IMR-90 (cell line): ENCODE measurements at regions not wholly inside any gene's neighbourhood (a gene's known extent, or its start where the extent isn't known, plus 50 kb on each side); places are given as distances from the start of the nearest gene placed in this dataset.

Experiments
- ATAC-seq: fragments of 200-7000 bp; cut with Tn5 transposase; 2 replicates; pipeline ENCODE4 v1.9.1; 2020; ENCODE audit warnings: low read depth, mild to moderate bottlenecking, moderate library complexity
- BruUV-seq: library from RNA; stranded (reverse); fragments of 400-500 nt; replicated peaks from 2 replicates; lab custom pipeline; 2021; lab: Mats Ljungman, UMichigan
- CTCF ChIA-PET: fragments of 300-600 bp; formaldehyde crosslinking; extraction: SDS; loops from one replicate; lab custom pipeline; 2021; ENCODE audit warnings: antibody characterized with exemption; lab: Yijun Ruan, JAX
- POLR2A ChIA-PET: fragments of 300-600 bp; sonication (Branson Sonifier 250); formaldehyde crosslinking; loops from one replicate; lab custom pipeline; 2022; ENCODE audit warnings: antibody characterized with exemption; ENCODE audit not compliant: unreplicated experiment; lab: Charles Lee
- DNase-seq: peaks from one replicate; pipeline ENCODE4 v3.0.0; 2013
- H2AFZ ChIP-seq: replicated peaks from 2 replicates; pipeline ENCODE3; 2013; ENCODE audit warnings: low read length, mild to moderate bottlenecking; ENCODE audit not compliant: poor library complexity
- H2AK5ac ChIP-seq: 2 replicates; pipeline ENCODE4 v1.6.1; 2013; ENCODE audit warnings: low read depth, low read length, inconsistent platforms
- H2AK9ac ChIP-seq: replicated peaks from 2 replicates; pipeline ENCODE3; 2013; ENCODE audit warnings: mild to moderate bottlenecking, low read depth, low read length, moderate library complexity; ENCODE audit not compliant: poor library complexity
- H2BK120ac ChIP-seq: 2 replicates; pipeline ENCODE4 v1.6.1; 2013; ENCODE audit warnings: low read depth, low read length, inconsistent platforms
- H2BK15ac ChIP-seq: 3 replicates; pipeline ENCODE4 v1.6.1; 2013; ENCODE audit warnings: low read depth, low read length, inconsistent platforms
- H2BK20ac ChIP-seq: 2 replicates; pipeline ENCODE4 v1.6.1; 2013; ENCODE audit warnings: low read depth, mild to moderate bottlenecking, inconsistent platforms, low read length, moderate library complexity
- H2BK5ac ChIP-seq: 2 replicates; pipeline ENCODE4 v1.6.1; 2013; ENCODE audit warnings: mild to moderate bottlenecking, low read depth, low read length, inconsistent platforms; ENCODE audit not compliant: poor library complexity, severe bottlenecking
- H3K14ac ChIP-seq: replicated peaks from 2 replicates; pipeline ENCODE4 v1.6.1; 2013; ENCODE audit warnings: low read depth, low read length, inconsistent platforms
- H3K18ac ChIP-seq: 2 replicates; pipeline ENCODE4 v1.6.1; 2013; ENCODE audit warnings: low read depth, low read length, control low read depth
- H3K23ac ChIP-seq: 2 replicates; pipeline ENCODE4 v1.6.1; 2013; ENCODE audit warnings: low read depth, low read length, inconsistent platforms
- H3K27ac ChIP-seq: 2 replicates; pipeline ENCODE4 v1.5.1; 2013; ENCODE audit warnings: mild to moderate bottlenecking, control low read depth, low read length; ENCODE audit not compliant: insufficient read depth
- H3K27me3 ChIP-seq: 2 replicates; pipeline ENCODE4 v1.6.1; 2013; ENCODE audit warnings: low read length; ENCODE audit not compliant: control insufficient read depth, insufficient read depth
- H3K36me3 ChIP-seq: 2 replicates; pipeline ENCODE4 v1.6.1; 2013; ENCODE audit warnings: low read length, mixed read lengths; ENCODE audit not compliant: control insufficient read depth, insufficient read depth
- H3K4ac ChIP-seq: 2 replicates; pipeline ENCODE4 v1.6.1; 2013; ENCODE audit warnings: low read depth, low read length, inconsistent platforms
- H3K4me1 ChIP-seq: 2 replicates; pipeline ENCODE4 v1.6.1; 2013; ENCODE audit warnings: low read length, mixed read lengths; ENCODE audit not compliant: control insufficient read depth, insufficient read depth
- H3K4me2 ChIP-seq: 2 replicates; pipeline ENCODE4 v1.6.1; 2013; ENCODE audit warnings: low read depth, mild to moderate bottlenecking, control low read depth, low read length, moderate library complexity
- H3K4me3 ChIP-seq: 2 replicates; pipeline ENCODE4 v1.5.1; 2013; ENCODE audit warnings: low read depth, mild to moderate bottlenecking, control low read depth, low read length, moderate library complexity; ENCODE audit not compliant: insufficient read depth
- H3K56ac ChIP-seq: 2 replicates; pipeline ENCODE4 v1.6.1; 2013; ENCODE audit warnings: low read length, inconsistent platforms; ENCODE audit not compliant: insufficient read depth; ENCODE audit errors: extremely low read depth
- H3K79me1 ChIP-seq, 2 experiments: 2 replicates each; pipeline ENCODE4 v1.6.1; 2013; ENCODE audit warnings: low read length in 2 of 2, inconsistent platforms in 1 of 2, low read depth in 1 of 2
- H3K9ac ChIP-seq: 2 replicates; pipeline ENCODE4 v1.6.1; 2013; ENCODE audit warnings: low read depth, low read length, control low read depth
- H3K9me1 ChIP-seq: 2 replicates; pipeline ENCODE4 v1.6.1; 2013; ENCODE audit warnings: low read length, inconsistent platforms; ENCODE audit not compliant: insufficient read depth
- H3K9me3 ChIP-seq: 2 replicates; pipeline ENCODE4 v1.6.1; 2013; ENCODE audit warnings: low read length; ENCODE audit not compliant: control insufficient read depth, insufficient read depth
- H4K20me1 ChIP-seq: 2 replicates; pipeline ENCODE4 v1.6.1; 2013; ENCODE audit warnings: low read length, inconsistent platforms; ENCODE audit not compliant: insufficient read depth
- H4K5ac ChIP-seq: 2 replicates; pipeline ENCODE4 v1.6.1; 2013; ENCODE audit warnings: mild to moderate bottlenecking, low read depth, low read length, control low read depth
- H4K8ac ChIP-seq, 2 experiments: 2 replicates each; pipeline ENCODE4 v1.6.1; 2013; ENCODE audit warnings: low read depth in 2 of 2, low read length in 2 of 2, control low read depth in 1 of 2, inconsistent platforms in 1 of 2
- H4K91ac ChIP-seq: 2 replicates; pipeline ENCODE4 v1.6.1; 2013; ENCODE audit warnings: low read depth, low read length, inconsistent platforms; ENCODE audit not compliant: insufficient read depth
- CEBPB ChIP-seq: IDR thresholded peaks from 2 replicates; pipeline ENCODE4 v1.6.1; 2012; ENCODE audit warnings: low read depth, low read length, improper control_type of control experiment
- ELK1 ChIP-seq: fragments of 150-350 bp; IDR thresholded peaks from 2 replicates; pipeline ENCODE4 v1.6.1; 2016; ENCODE audit warnings: low read depth, mild to moderate bottlenecking, low read length, moderate library complexity, borderline replicate concordance
- FOS ChIP-seq: fragments of 150-350 bp; IDR thresholded peaks from 2 replicates; pipeline ENCODE4 v1.6.1; 2016; ENCODE audit warnings: low read depth, low read length
- NFE2L2 ChIP-seq: fragments of 150-350 bp; IDR thresholded peaks from 2 replicates; pipeline ENCODE4 v1.6.1; 2016; ENCODE audit warnings: low read depth, mild to moderate bottlenecking, low read length
- RCOR1 ChIP-seq: IDR thresholded peaks from 2 replicates; pipeline ENCODE4 v1.6.1; 2012; ENCODE audit warnings: mild to moderate bottlenecking, low read length, improper control_type of control experiment; ENCODE audit not compliant: insufficient replicate concordance
- RFX5 ChIP-seq: IDR thresholded peaks from 2 replicates; pipeline ENCODE4 v1.8.0; 2012; ENCODE audit warnings: low read depth, mild to moderate bottlenecking, low read length, moderate library complexity
- SMC3 ChIP-seq: fragments of 150-350 bp; IDR thresholded peaks from 2 replicates; pipeline ENCODE4 v1.6.1; 2016; ENCODE audit warnings: low read depth, mild to moderate bottlenecking, antibody characterized with exemption, low read length, moderate library complexity
- WGBS, 2 experiments: methylation state at CpG; one replicate each; pipeline versions ENCODE4 v1.1.5 to v1.1.7; 2013; ENCODE audit warnings: missing lambda C conversion rate in 2 of 2; ENCODE audit not compliant: insufficient read length in 1 of 2; ENCODE audit errors: extremely low coverage in 2 of 2; 5-methylcytosine and 5-hydroxymethylcytosine counted together
- dilution Hi-C: fragments of 300-500 bp; cut with HindIII; formaldehyde crosslinking; loops from one replicate; pipeline ENCODE4 v1.14.3; 2018; ENCODE audit warnings: low sequenced_read_pairs; ENCODE audit not compliant: unreplicated experiment
- in situ Hi-C: fragments of 300-500 bp; cut with MboI; formaldehyde crosslinking; loops from 3 replicates; pipeline ENCODE4 v1.14.3; 2019; ENCODE audit warnings: low sequenced_read_pairs, inconsistent platforms, mixed read lengths
- intact Hi-C: fragments of 100-400 bp; cut with micrococcal nuclease; formaldehyde crosslinking; loops from 2 replicates; pipeline ENCODE4 v1.10.0; 2022
- TF ChIP-seq, protein P1 (sequence below): fragments of 150-350 bp; IDR thresholded peaks from 2 replicates; pipeline ENCODE4 v1.6.1; 2017; ENCODE audit warnings: mild to moderate bottlenecking, antibody characterized with exemption, low read length, low read depth

DNA sequence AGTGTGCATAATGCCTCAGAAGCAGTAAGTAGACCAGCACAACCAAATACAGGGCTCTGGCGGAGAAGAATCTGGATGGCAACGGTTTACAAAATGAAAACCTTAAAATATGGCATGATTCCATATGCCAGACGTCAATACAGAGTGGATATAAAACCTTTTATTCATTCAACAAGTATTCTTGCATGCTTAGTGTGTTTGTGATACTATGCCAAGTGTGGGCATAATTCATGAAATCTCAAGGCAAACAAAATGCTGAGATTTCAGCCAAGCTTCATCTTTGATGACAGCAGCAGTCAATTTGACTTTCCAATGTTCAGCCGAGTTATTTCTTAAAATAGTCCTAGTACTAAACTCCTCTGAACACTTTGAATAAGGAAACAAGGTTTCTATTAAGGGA lies 119.4 kb downstream of the CD24 start:
- Histone ChIP-seq H4K91ac (no peak overlapping the region), H4K8ac (no peak overlapping the region), H3K9ac (no peak overlapping the region), H2AFZ (no peak overlapping the region), H2BK20ac (no peak overlapping the region), H3K27ac (no peak overlapping the region), H3K18ac (no peak overlapping the region), H3K14ac (no peak overlapping the region), H3K4me3 (no peak overlapping the region), H3K4ac (no peak overlapping the region), H4K5ac (no peak overlapping the region), H2BK15ac (no peak overlapping the region), H3K9me3 (no peaks in the 10 kb centered on the region; the same call in 1 of the 2 replicates), H3K23ac (no peak overlapping the region), H3K56ac (no peak overlapping the region), H3K36me3 (no peaks in the 10 kb centered on the region), H3K4me2 (no peak overlapping the region), H3K27me3 (no peaks in the 10 kb centered on the region; the same call in 1 of the 2 replicates), H2BK120ac (no peak overlapping the region), H2AK9ac (no peak overlapping the region), H2BK5ac (no peak overlapping the region), H2AK5ac (no peak overlapping the region), H3K9me1 (no peaks in the 10 kb centered on the region), H3K79me1 (no peaks in the 10 kb centered on the region), H3K4me1 (no peaks in the 10 kb centered on the region), H4K20me1 (no peaks in the 10 kb centered on the region)
- in situ Hi-C loops (no loop called here), intact Hi-C loops (no loop called here), dilution Hi-C loops (no loop called here)
- WGBS, 2 experiments, result no CpG with 5 or more reads among the region's 4 CpGs
- BruUV-seq, result no TSS peak
- POLR2A ChIA-PET, result no interaction called here
- CTCF ChIA-PET, result no interaction called here
- ATAC-seq (no peak), DNase-seq (no peak)
- TF ChIP-seq CEBPB (no peak), ELK1 (no peak), RFX5 (no peak), FOS (no peak), NFE2L2 (no peak), SMC3 (no peak), RCOR1 (no peak)
- TF ChIP-seq, protein P1, sequence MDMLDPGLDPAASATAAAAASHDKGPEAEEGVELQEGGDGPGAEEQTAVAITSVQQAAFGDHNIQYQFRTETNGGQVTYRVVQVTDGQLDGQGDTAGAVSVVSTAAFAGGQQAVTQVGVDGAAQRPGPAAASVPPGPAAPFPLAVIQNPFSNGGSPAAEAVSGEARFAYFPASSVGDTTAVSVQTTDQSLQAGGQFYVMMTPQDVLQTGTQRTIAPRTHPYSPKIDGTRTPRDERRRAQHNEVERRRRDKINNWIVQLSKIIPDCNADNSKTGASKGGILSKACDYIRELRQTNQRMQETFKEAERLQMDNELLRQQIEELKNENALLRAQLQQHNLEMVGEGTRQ, result no peak
